Type B pancreatic cell (in vitro differentiated cells): ENCODE measurements at regions not wholly inside any gene's neighbourhood (a gene's known extent, or its start where the extent isn't known, plus 50 kb on each side); places are given as distances from the start of the nearest gene placed in this dataset.

Experiments
- DNase-seq: peaks from one replicate; pipeline ENCODE4 v3.0.0; 2021; ENCODE audit warnings: mixed read lengths; ENCODE audit not compliant: unreplicated experiment; ENCODE audit errors: extremely low spot score
- H3K27ac Mint-ChIP-seq: 2 replicates; pipeline ENCODE4 v1.8.0; 2021; ENCODE audit warnings: mild to moderate bottlenecking, mixed read lengths
- H3K27me3 Mint-ChIP-seq: 2 replicates; pipeline ENCODE4 v1.8.0; 2021; ENCODE audit warnings: mixed read lengths
- H3K36me3 Mint-ChIP-seq: 2 replicates; pipeline ENCODE4 v1.8.0; 2021; ENCODE audit warnings: mixed read lengths
- H3K4me1 Mint-ChIP-seq: one replicate; pipeline ENCODE4 v1.8.0; 2021; ENCODE audit warnings: mixed read lengths; ENCODE audit not compliant: unreplicated experiment
- H3K4me3 Mint-ChIP-seq: 2 replicates; pipeline ENCODE4 v1.8.0; 2021; ENCODE audit warnings: mild to moderate bottlenecking, mixed read lengths
- H3K9me3 Mint-ChIP-seq: 2 replicates; pipeline ENCODE4 v1.8.0; 2021; ENCODE audit warnings: mixed read lengths
- CTCF ChIP-seq: fragments of 200-600 bp; sonication (generic); conservative IDR thresholded peaks from 2 replicates; pipeline ENCODE4 v1.5.0; 2021; ENCODE audit warnings: antibody characterized with exemption, mild to moderate bottlenecking

GRCh38 chr18:6598657-6599056 lies 130.9 kb upstream of the ARHGAP28 start:
- peaks cover 6% of the 10 kb centered on the region for H3K9me3 Mint-ChIP-seq
- no peak for DNase-seq
- H3K4me1 Mint-ChIP-seq = peaks cover 15% of the 10 kb centered on the region
- H3K27ac Mint-ChIP-seq = no peak overlapping the region
- TF ChIP-seq CTCF = no peak
- no peak overlapping the region for H3K4me3 Mint-ChIP-seq
- H3K36me3 Mint-ChIP-seq = no peaks in the 10 kb centered on the region
- H3K27me3 Mint-ChIP-seq = no peaks in the 10 kb centered on the region

GRCh38 chr18:6600667-6601167 lies 128.8 kb upstream of the ARHGAP28 start:
- Mint-ChIP-seq H3K9me3 (no peaks in the 10 kb centered on the region), H3K4me1 (peaks cover 8% of the 10 kb centered on the region), H3K4me3 (no peak overlapping the region), H3K27ac (no peak overlapping the region), H3K27me3 (no peaks in the 10 kb centered on the region), H3K36me3 (no peaks in the 10 kb centered on the region)
- no peak for DNase-seq
- TF ChIP-seq CTCF = no peak

- Mint-ChIP-seq H3K27me3 (no peaks in the 10 kb centered on the region), H3K4me3 (no peak overlapping the region), H3K36me3 (no peaks in the 10 kb centered on the region), H3K9me3 (no peaks in the 10 kb centered on the region), H3K4me1 (peaks cover 12% of the 10 kb centered on the region), H3K27ac (no peak overlapping the region)
- TF ChIP-seq CTCF = no peak
- DNase-seq = no peak
These were observed 128.3 kb upstream of the ARHGAP28 start for GRCh38 chr18:6601241-6601640.

GRCh38 chr18:6602365-6602764 lies 127.2 kb upstream of the ARHGAP28 start:
- no peak overlapping the region for H3K4me3 Mint-ChIP-seq
- no peaks in the 10 kb centered on the region for H3K27me3 Mint-ChIP-seq
- H3K36me3 Mint-ChIP-seq = no peaks in the 10 kb centered on the region
- no peaks in the 10 kb centered on the region for H3K9me3 Mint-ChIP-seq
- DNase-seq = no peak
- no peak for TF ChIP-seq CTCF
- H3K27ac Mint-ChIP-seq = no peak overlapping the region
- H3K4me1 Mint-ChIP-seq = peaks cover 19% of the 10 kb centered on the region

GRCh38 chr18:6604573-6604941 lies 125.0 kb upstream of the ARHGAP28 start:
- no peak overlapping the region for H3K4me3 Mint-ChIP-seq
- DNase-seq = no peak
- H3K36me3 Mint-ChIP-seq = peaks cover 5% of the 10 kb centered on the region
- H3K27ac Mint-ChIP-seq = peak overlapping the region; percentile 51
- no peak for TF ChIP-seq CTCF
- no peaks in the 10 kb centered on the region for H3K9me3 Mint-ChIP-seq
- H3K27me3 Mint-ChIP-seq = no peaks in the 10 kb centered on the region
- peaks cover 24% of the 10 kb centered on the region for H3K4me1 Mint-ChIP-seq
